HCT116 (cell line): ENCODE measurements at regions not wholly inside any gene's neighbourhood (a gene's known extent, or its start where the extent isn't known, plus 50 kb on each side); places are given as distances from the start of the nearest gene placed in this dataset.

Experiments used
- ATAC-seq: fragments of 200-7000 bp; cut with Tn5 transposase; 2 replicates; pipeline ENCODE4 v1.9.1; 2020; ENCODE audit warnings: mild to moderate bottlenecking, moderate library complexity
- BruUV-seq: library from RNA; stranded (reverse); fragments of 400-500 nt; replicated peaks from 2 replicates; lab custom pipeline; 2021; lab: Mats Ljungman, UMichigan
- CTCF ChIA-PET: fragments of 300-600 bp; sonication (Branson Sonifier 250); formaldehyde crosslinking; loops from one replicate; lab custom pipeline; 2021; ENCODE audit warnings: antibody characterized with exemption; lab: Charles Lee
- POLR2A ChIA-PET: fragments of 300-600, 350-600 bp; sonication (Branson Sonifier 250); formaldehyde crosslinking; loops from one replicate; lab custom pipeline; 2021; ENCODE audit warnings: antibody characterized with exemption; lab: Charles Lee
- RAD21 ChIA-PET, 2 experiments: fragments of 300-600 bp; sonication (Branson Sonifier 250); formaldehyde crosslinking; loops; one replicate each; lab custom pipeline; 2023; ENCODE audit warnings: low total read pairs in 2 of 2; ENCODE audit not compliant: uncharacterized antibody in 2 of 2, unreplicated experiment in 2 of 2, low non-redundant PET in 1 of 2; lab: Charles Lee
- DNase-seq: peaks from one replicate; pipeline ENCODE4 v3.0.0-alpha.2; 2010; ENCODE audit warnings: low read depth, low spot score
- H2AFZ ChIP-seq: fragments of 200-600 bp; shearing (Covaris generic), sonication (generic); 2 replicates; pipeline ENCODE4 v1.6.1; 2017; ENCODE audit warnings: low read depth, mixed run types, mixed read lengths, antibody characterized with exemption, low read length; ENCODE audit not compliant: poor library complexity, severe bottlenecking
- H3K27ac ChIP-seq: 2 replicates; pipeline ENCODE4 v1.5.1; 2012; ENCODE audit warnings: low read depth, low read length
- H3K27me3 ChIP-seq: fragments of 200-600 bp; sonication (generic); 2 replicates; pipeline ENCODE4 v1.6.1; 2016; ENCODE audit warnings: mixed run types, low read length, mixed read lengths; ENCODE audit not compliant: insufficient read depth
- H3K36me3 ChIP-seq, 2 experiments: fragments of 200-500 bp in 1 of 2; fragments of 200-600 bp in 1 of 2; sonication (Bioruptor generic) in 1 of 2; sonication (generic) in 1 of 2; 2 replicates each; pipeline versions ENCODE4 v1.5.1 to v1.6.1; 2014 to 2016; ENCODE audit warnings: low read length in 2 of 2, inconsistent platforms in 1 of 2, mixed read lengths in 1 of 2, mixed run types in 1 of 2; ENCODE audit not compliant: insufficient read depth in 2 of 2, control insufficient read depth in 1 of 2
- H3K4me1 ChIP-seq, 2 experiments: fragments of 200-600 bp in 1 of 2; sonication (generic) in 1 of 2; 2 replicates each; pipeline versions ENCODE4 v1.5.1 to v1.6.1; 2012 to 2017; ENCODE audit warnings: low read length in 2 of 2, inconsistent platforms in 1 of 2, mild to moderate bottlenecking in 1 of 2, mixed read lengths in 1 of 2, mixed run types in 1 of 2, moderate library complexity in 1 of 2; ENCODE audit not compliant: insufficient read depth in 2 of 2, control insufficient read depth in 1 of 2
- H3K4me2 ChIP-seq: fragments of 200-600 bp; sonication (generic); 2 replicates; pipeline ENCODE4 v1.6.1; 2017; ENCODE audit warnings: mixed run types, low read length, mixed read lengths
- H3K4me3 ChIP-seq, 2 experiments: fragments of 200-600 bp in 1 of 2; sonication (generic) in 1 of 2; replicated peaks in 1 of 2; 2 replicates each; pipeline ENCODE4 v1.5.1; 2011 to 2016; ENCODE audit warnings: low read length in 2 of 2, control low read depth in 1 of 2, low read depth in 1 of 2, mild to moderate bottlenecking in 1 of 2, mixed read lengths in 1 of 2, mixed run types in 1 of 2
- H3K79me2 ChIP-seq: fragments of 200-600 bp; sonication (generic); 2 replicates; pipeline ENCODE4 v1.6.1; 2017; ENCODE audit warnings: mild to moderate bottlenecking, mixed run types, low read length, moderate library complexity, mixed read lengths; ENCODE audit not compliant: insufficient read depth
- H3K9ac ChIP-seq: fragments of 200-600 bp; sonication (generic); 2 replicates; pipeline ENCODE4 v1.6.1; 2016; ENCODE audit warnings: low read length, mixed read lengths
- H3K9me2 ChIP-seq: fragments of 200-600 bp; sonication (generic), shearing (Covaris generic); 2 replicates; pipeline ENCODE4 v1.6.1; 2017; ENCODE audit warnings: mixed run types, mild to moderate bottlenecking, moderate library complexity; ENCODE audit not compliant: insufficient read depth
- H3K9me3 ChIP-seq, 2 experiments: fragments of 200-500 bp in 1 of 2; fragments of 200-600 bp in 1 of 2; sonication (Bioruptor generic) in 1 of 2; sonication (generic) in 1 of 2; 2 replicates each; pipeline ENCODE4 v1.6.1; 2014 to 2017; ENCODE audit warnings: low read length in 2 of 2, mixed read lengths in 2 of 2, inconsistent platforms in 1 of 2, low read depth in 1 of 2, mild to moderate bottlenecking in 1 of 2, mixed run types in 1 of 2, moderate library complexity in 1 of 2; ENCODE audit not compliant: control insufficient read depth in 1 of 2, insufficient read depth in 1 of 2
- H4K20me1 ChIP-seq: fragments of 200-600 bp; sonication (generic), shearing (Covaris generic); 2 replicates; pipeline ENCODE4 v1.6.1; 2017; ENCODE audit warnings: mixed run types, mild to moderate bottlenecking, moderate library complexity; ENCODE audit not compliant: insufficient read depth
- ATF3 ChIP-seq: IDR thresholded peaks from 2 replicates; pipeline ENCODE4 v1.6.1; 2012
- CBX3 ChIP-seq: IDR thresholded peaks from 2 replicates; pipeline ENCODE4 v1.6.1; 2012; ENCODE audit warnings: low read depth
- CTCF ChIP-seq, 3 experiments: fragments of 200-600 bp in 1 of 3; sonication (generic) in 1 of 3; IDR thresholded peaks in 2 of 3; conservative IDR thresholded peaks in 1 of 3; 2 replicates each; pipeline ENCODE4 v1.5.1; 2012 to 2017; ENCODE audit warnings: low read depth in 2 of 3, low read length in 2 of 3, antibody characterized with exemption in 1 of 3, borderline replicate concordance in 1 of 3, control low read depth in 1 of 3, mild to moderate bottlenecking in 1 of 3, mixed read lengths in 1 of 3, mixed run types in 1 of 3, moderate library complexity in 1 of 3; ENCODE audit not compliant: insufficient read depth in 1 of 3
- EGR1 ChIP-seq: IDR thresholded peaks from 2 replicates; pipeline ENCODE4 v1.6.1; 2012; ENCODE audit warnings: low read depth
- ELF1 ChIP-seq: IDR thresholded peaks from 2 replicates; pipeline ENCODE4 v1.6.1; 2012; ENCODE audit warnings: low read depth, borderline replicate concordance
- RAD21 ChIP-seq: IDR thresholded peaks from 2 replicates; pipeline ENCODE4 v1.6.1; 2012; ENCODE audit warnings: low read depth, mild to moderate bottlenecking
- SIN3A ChIP-seq: IDR thresholded peaks from 2 replicates; pipeline ENCODE4 v1.6.1; 2012; ENCODE audit warnings: low read depth
- SRF ChIP-seq: IDR thresholded peaks from 2 replicates; pipeline ENCODE4 v1.6.1; 2012; ENCODE audit warnings: low read depth
- YY1 ChIP-seq: IDR thresholded peaks from 2 replicates; pipeline ENCODE4 v1.6.1; 2011; ENCODE audit warnings: low read length, low read depth, moderate library complexity, mild to moderate bottlenecking; ENCODE audit not compliant: insufficient replicate concordance; ENCODE audit errors: extremely low read depth
- ZBTB33 ChIP-seq: IDR thresholded peaks from 2 replicates; pipeline ENCODE4 v1.6.1; 2011; ENCODE audit warnings: mild to moderate bottlenecking, low read length, moderate library complexity; ENCODE audit not compliant: insufficient replicate concordance; ENCODE audit errors: extremely low read depth
- ZFX ChIP-seq: fragments of 450-650 bp; IDR thresholded peaks from 2 replicates; pipeline ENCODE4 v1.6.1; 2017
- intact Hi-C: fragments of 100-400 bp; cut with micrococcal nuclease; formaldehyde crosslinking; loops from 2 replicates; pipeline ENCODE4 v1.10.0; 2022

- POLR2A ChIA-PET = no interaction called here
- Histone ChIP-seq H3K9ac (no peak overlapping the region), H3K4me1 (no peaks in the 10 kb centered on the region), H3K79me2 (no peaks in the 10 kb centered on the region), H3K27ac (no peak overlapping the region), H3K9me3 (no peaks in the 10 kb centered on the region), H3K36me3 (no peaks in the 10 kb centered on the region), H3K9me2 (no peaks in the 10 kb centered on the region), H3K4me3 (no peak overlapping the region), H4K20me1 (no peaks in the 10 kb centered on the region), H2AFZ (no peak overlapping the region), H3K27me3 (no peaks in the 10 kb centered on the region), H3K4me2 (no peak overlapping the region)
- TF ChIP-seq RAD21 (no peak), ZBTB33 (no peak), ELF1 (no peak), SRF (no peak), EGR1 (no peak), CTCF (IDR thresholded peaks at IDR 0.05 in 2 of 3, conservative IDR thresholded peaks at IDR 0.05 in 1 of 3; ENCODE audit: borderline replicate concordance in 1 of 3, insufficient read depth in 1 of 3, low read depth in 2 of 3, low read length in 2 of 3) (no peak), YY1 (no peak), SIN3A (no peak), ZFX (no peak), ATF3 (no peak), CBX3 (no peak)
- intact Hi-C loops = no loop called here
- no peak for DNase-seq
- CTCF ChIA-PET = no interaction called here
- ATAC-seq = no peak
- RAD21 ChIA-PET = no interaction called here
- no TSS peak for BruUV-seq
These were observed 164.3 kb downstream of the BUB3 start for GRCh38 chr10:123318516-123318915.
